ENCODE measurements at regions not wholly inside any gene's neighbourhood (a gene's known extent, or its start where the extent isn't known, plus 50 kb on each side); places are given as distances from the start of the nearest gene placed in this dataset.

GRCh38 chr3:70386846-70387245 lies 74.4 kb upstream of the MDFIC2 start:
- intact Hi-C loops (cut with micrococcal nuclease), result no loop called here
- POLR2A ChIA-PET, result no interaction called here

More at GRCh38 chr3:70386846-70387245, 74.4 kb upstream of the MDFIC2 start:
- H3K27ac ChIP-seq (ENCODE audit: insufficient read depth, low read depth, low read length), result no peak overlapping the region
- H3K4me1 ChIP-seq (ENCODE audit: control insufficient read depth, extremely low read depth, insufficient read depth, low read length), result no peaks in the 10 kb centered on the region
- no peak for DNase-seq (ENCODE audit: low read depth, low spot score)
- no peaks in the 10 kb centered on the region for H3K27me3 ChIP-seq (ENCODE audit: control insufficient read depth in 2 of 2, insufficient read depth in 2 of 2, low read length in 2 of 2)
- dilution Hi-C loops (cut with MboI; ENCODE audit: extremely low pct_ligation_motif_present, low sequenced_read_pairs), result no loop called here
- no TSS peak for BruUV-seq (replicated peaks)
- no peaks in the 10 kb centered on the region for H3K79me2 ChIP-seq (ENCODE audit: control insufficient read depth, insufficient read depth, low read length)
- no peak overlapping the region for H3K9ac ChIP-seq (replicated peaks; ENCODE audit: extremely low read depth, insufficient read depth, low read length)
- TF ChIP-seq MAX (IDR thresholded peaks at IDR 0.05; ENCODE audit: insufficient read depth, insufficient read length), result no peak
- no peak for TF ChIP-seq EZH2 (IDR thresholded peaks at IDR 0.05; ENCODE audit: borderline replicate concordance, low read depth, low read length, severe bottlenecking)
- TF ChIP-seq GATA2 (IDR thresholded peaks at IDR 0.05; ENCODE audit: insufficient read depth, insufficient read length, low read depth, low read length), result no peak
- no peak for TF ChIP-seq FOS (IDR thresholded peaks at IDR 0.05; ENCODE audit: borderline replicate concordance, insufficient read depth, low read length)
- TF ChIP-seq POLR2A (IDR thresholded peaks at IDR 0.05; ENCODE audit: low read depth, low read length), result no peak
- TF ChIP-seq CTCF (IDR thresholded peaks at IDR 0.05; ENCODE audit: extremely low read depth in 1 of 2, insufficient read depth in 1 of 2, low read depth in 1 of 2, low read length in 2 of 2), result no peak
- no peak for TF ChIP-seq JUN (IDR thresholded peaks at IDR 0.05; ENCODE audit: borderline replicate concordance, insufficient read depth, insufficient read length, low read depth)
- TF ChIP-seq POLR2AphosphoS5 (IDR thresholded peaks at IDR 0.05; ENCODE audit: insufficient read depth, low read depth, low read length), result no peak
- no peak for TF ChIP-seq MYC (IDR thresholded peaks at IDR 0.05; ENCODE audit: low read depth, low read length)
- H4K20me1 ChIP-seq (replicated peaks; ENCODE audit: control insufficient read depth, extremely low read depth, insufficient read depth, low read length), result no peaks in the 10 kb centered on the region
- FAIRE-seq, result no peak
- no peak overlapping the region for H2AFZ ChIP-seq (ENCODE audit: low read depth, low read length)
- no peak overlapping the region for H3K4me2 ChIP-seq (ENCODE audit: insufficient read depth, low read length)
- H3K9me3 ChIP-seq (replicated peaks; ENCODE audit: control insufficient read depth, insufficient read depth, low read length), result no peaks in the 10 kb centered on the region
- no peaks in the 10 kb centered on the region for H3K36me3 ChIP-seq (ENCODE audit: control insufficient read depth in 2 of 2, extremely low read depth in 1 of 2, insufficient read depth in 2 of 2, low read length in 2 of 2)
- H3K9me1 ChIP-seq (replicated peaks; ENCODE audit: control insufficient read depth, extremely low read depth, insufficient read depth, low read length), result no peaks in the 10 kb centered on the region
- H3K4me3 ChIP-seq (replicated peaks in 1 of 3; ENCODE audit: insufficient read depth in 1 of 3, low read depth in 1 of 3, low read length in 3 of 3), result no peak overlapping the region
- CTCF ChIA-PET, result no interaction called here

All from endothelial cell of umbilical vein (primary cell).